ENCODE measurements at regions not wholly inside any gene's neighbourhood (a gene's known extent, or its start where the extent isn't known, plus 50 kb on each side); places are given as distances from the start of the nearest gene placed in this dataset.

DNA sequence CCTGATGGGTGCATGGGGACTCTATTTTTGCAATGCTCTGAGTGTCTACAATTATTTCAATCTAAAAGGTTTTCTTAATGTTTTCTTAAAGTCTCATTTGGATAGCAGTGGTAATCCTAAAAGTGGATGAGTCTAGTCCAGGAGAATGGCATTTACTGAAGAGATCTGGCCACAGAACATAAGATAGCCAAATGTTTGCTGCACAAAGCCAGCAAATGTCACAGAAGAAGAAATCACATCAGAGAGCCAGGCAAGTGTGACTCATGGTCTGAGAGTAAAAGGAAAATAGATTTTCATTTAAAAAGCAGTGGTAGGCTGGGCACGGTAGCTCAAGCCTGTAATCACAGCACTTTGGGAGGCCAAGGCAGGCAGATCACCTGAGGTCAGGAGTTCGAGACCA lies 352.7 kb upstream of the GRAMD2B start:
- TF ChIP-seq USF2 (IDR thresholded peaks at IDR 0.05; ENCODE audit: borderline replicate concordance, low read depth, low read length) = no peak
- no peak for TF ChIP-seq ZBED1 (IDR thresholded peaks at IDR 0.05; ENCODE audit: borderline replicate concordance)
- TF ChIP-seq SUPT20H (IDR thresholded peaks at IDR 0.05; ENCODE audit: borderline replicate concordance, control insufficient read depth, low read depth, low read length) = no peak
- TF ChIP-seq ZNF274 (IDR thresholded peaks at IDR 0.05; ENCODE audit: insufficient read depth, insufficient read length) = no peak
- no peak for TF ChIP-seq NBN (IDR thresholded peaks at IDR 0.05)
- no peak for TF ChIP-seq BRCA1 (IDR thresholded peaks at IDR 0.05; ENCODE audit: low read depth, low read length)
- TF ChIP-seq ZNF622 (IDR thresholded peaks at IDR 0.05) = no peak
- no peak for TF ChIP-seq TAF1 (IDR thresholded peaks at IDR 0.05; ENCODE audit: borderline replicate concordance, low read depth, low read length)
- no peak for TF ChIP-seq RB1 (IDR thresholded peaks at IDR 0.05; ENCODE audit: borderline replicate concordance)
- no peak for TF ChIP-seq MYC (IDR thresholded peaks at IDR 0.05; ENCODE audit: insufficient read depth, insufficient read length, insufficient replicate concordance, low read length, severe bottlenecking)
- TF ChIP-seq GATAD2B (conservative IDR thresholded peaks at IDR 0.05; ENCODE audit: low read depth) = no peak
- TF ChIP-seq SIX5 (IDR thresholded peaks at IDR 0.05; ENCODE audit: low read depth, low read length, severe bottlenecking) = no peak
- TF ChIP-seq EGR1 (IDR thresholded peaks at IDR 0.05; ENCODE audit: borderline replicate concordance in 1 of 2, low read depth in 2 of 2, low read length in 2 of 2) = no peak
- TF ChIP-seq TARDBP (IDR thresholded peaks at IDR 0.05; ENCODE audit: borderline replicate concordance) = no peak
- SMC1A ChIA-PET (ENCODE audit: uncharacterized antibody, unreplicated experiment) = no interaction called here
- no peak for FAIRE-seq
- no peak overlapping the region for H3K4me2 ChIP-seq (ENCODE audit: control insufficient read depth, insufficient read depth)
- 26% methylated on average over 2 of the region's 2 CpGs for WGBS (ENCODE audit: insufficient coverage, insufficient replicate concordance, low lambda C conversion rate, missing lambda C conversion rate)
- CTCF ChIA-PET = no interaction called here
- H3K4me1 ChIP-seq (ENCODE audit: control insufficient read depth, insufficient read depth, low read length) = no peaks in the 10 kb centered on the region
- RAD21 ChIA-PET (ENCODE audit: unreplicated experiment) = no interaction called here
- H2AFZ ChIP-seq (ENCODE audit: control insufficient read depth, low read depth, low read length) = no peak overlapping the region
- intact Hi-C loops (cut with micrococcal nuclease; ENCODE audit: unreplicated experiment) (no loop called here), in situ Hi-C loops (cut with MboI) (no loop called here)
- no peak overlapping the region for H3K27ac ChIP-seq (ENCODE audit: control insufficient read depth, insufficient read depth)
- H3K4me3 ChIP-seq = no peak overlapping the region
- no peak for ATAC-seq
- H3K9ac ChIP-seq (ENCODE audit: control insufficient read depth, insufficient read depth, low read length) = no peak overlapping the region
- POLR2A ChIA-PET = interaction anchor here (0.7 kb wide), 2 partner anchors 685 to 916 kb away, joined by 4 to 8 read pairs; no protein-coding TSS in a partner anchor
- H3K9me3 ChIP-seq (replicated peaks; ENCODE audit: control insufficient read depth, insufficient read depth, low read length) = no peaks in the 10 kb centered on the region
- no peak for DNase-seq (ENCODE audit: low read depth, low spot score)
- H3K79me2 ChIP-seq (ENCODE audit: control insufficient read depth, insufficient read depth, low read length) = no peaks in the 10 kb centered on the region
- no TSS peak for BruUV-seq (replicated peaks)
- H3K36me3 ChIP-seq (ENCODE audit: control insufficient read depth in 2 of 2, insufficient read depth in 2 of 2, low read length in 1 of 2) = no peaks in the 10 kb centered on the region
- no peaks in the 10 kb centered on the region for H4K20me1 ChIP-seq (ENCODE audit: control insufficient read depth, insufficient read depth)
- no peaks in the 10 kb centered on the region for H3K27me3 ChIP-seq (replicated peaks in 1 of 2; ENCODE audit: control insufficient read depth in 2 of 2, insufficient read depth in 2 of 2, low read length in 1 of 2)

Measured in GM12878 (cell line).